NT2/D1 (cell line): ENCODE measurements at regions not wholly inside any gene's neighbourhood (a gene's known extent, or its start where the extent isn't known, plus 50 kb on each side); places are given as distances from the start of the nearest gene placed in this dataset.

ENCODE experiments used
- DNase-seq: peaks from one replicate; pipeline ENCODE4 v3.0.0-alpha.2; 2011; ENCODE audit warnings: low read depth, low spot score
- H3K27me3 ChIP-seq: 2 replicates; pipeline ENCODE4 v1.6.0; 2011; ENCODE audit warnings: mild to moderate bottlenecking; ENCODE audit not compliant: insufficient read length, insufficient read depth
- H3K36me3 ChIP-seq: 2 replicates; pipeline ENCODE4 v1.6.1; 2011; ENCODE audit warnings: mild to moderate bottlenecking, low read length, mixed read lengths; ENCODE audit not compliant: insufficient read depth, insufficient read length
- H3K4me1 ChIP-seq: 2 replicates; pipeline ENCODE4 v1.5.1; 2011; ENCODE audit not compliant: insufficient read depth, insufficient read length
- H3K4me3 ChIP-seq: 2 replicates; pipeline ENCODE4 v1.5.1; 2011; ENCODE audit warnings: low read depth; ENCODE audit not compliant: insufficient read length
- H3K9ac ChIP-seq: 2 replicates; pipeline ENCODE4 v1.6.0; 2011; ENCODE audit warnings: low read depth; ENCODE audit not compliant: insufficient read length
- H3K9me3 ChIP-seq: 2 replicates; pipeline ENCODE4 v1.5.1; 2011; ENCODE audit warnings: mild to moderate bottlenecking, low read length; ENCODE audit not compliant: insufficient read depth
- SUZ12 ChIP-seq: IDR thresholded peaks from 2 replicates; pipeline ENCODE4 v1.6.1; 2011; ENCODE audit not compliant: insufficient read length, insufficient read depth; ENCODE audit errors: extremely low read depth
- YY1 ChIP-seq: IDR thresholded peaks from 2 replicates; pipeline ENCODE4 v1.6.1; 2011; ENCODE audit not compliant: insufficient read length, insufficient read depth
- ZNF274 ChIP-seq: IDR thresholded peaks from 2 replicates; pipeline ENCODE4 v1.6.1; 2011; ENCODE audit warnings: mild to moderate bottlenecking, low read depth, low read length

GRCh38 chr13:74889321-74889720 lies 592.6 kb downstream of the TBC1D4 start:
- H3K9ac ChIP-seq, result no peak overlapping the region
- no peaks in the 10 kb centered on the region for H3K36me3 ChIP-seq
- TF ChIP-seq SUZ12 (no peak), YY1 (no peak), ZNF274 (no peak)
- no peaks in the 10 kb centered on the region for H3K9me3 ChIP-seq
- no peaks in the 10 kb centered on the region for H3K4me1 ChIP-seq
- H3K27me3 ChIP-seq, result no peaks in the 10 kb centered on the region
- H3K4me3 ChIP-seq, result no peak overlapping the region
- DNase-seq, result no peak

- H3K27me3 ChIP-seq, result no peaks in the 10 kb centered on the region
- no peak overlapping the region for H3K9ac ChIP-seq
- no peak for TF ChIP-seq YY1
- TF ChIP-seq SUZ12, result no peak
- no peak for TF ChIP-seq ZNF274
- no peaks in the 10 kb centered on the region for H3K36me3 ChIP-seq
- DNase-seq, result no peak
- no peaks in the 10 kb centered on the region for H3K9me3 ChIP-seq
- H3K4me1 ChIP-seq, result no peaks in the 10 kb centered on the region
- H3K4me3 ChIP-seq, result no peak overlapping the region
These were observed 595.5 kb downstream of the TBC1D4 start for GRCh38 chr13:74886502-74886901.

- no peak overlapping the region for H3K9ac ChIP-seq
- no peak for TF ChIP-seq YY1
- TF ChIP-seq SUZ12, result no peak
- no peak for TF ChIP-seq ZNF274
- H3K36me3 ChIP-seq, result no peaks in the 10 kb centered on the region
- no peaks in the 10 kb centered on the region for H3K9me3 ChIP-seq
- DNase-seq, result no peak
- no peaks in the 10 kb centered on the region for H3K27me3 ChIP-seq
- no peaks in the 10 kb centered on the region for H3K4me1 ChIP-seq
- H3K4me3 ChIP-seq, result no peak overlapping the region
These were observed 598.1 kb downstream of the TBC1D4 start for GRCh38 chr13:74883834-74884233.

GRCh38 chr13:74871369-74872070 lies 610.4 kb downstream of the TBC1D4 start:
- H3K4me1 ChIP-seq, result no peaks in the 10 kb centered on the region
- no peaks in the 10 kb centered on the region for H3K36me3 ChIP-seq
- H3K9ac ChIP-seq, result no peak overlapping the region
- H3K9me3 ChIP-seq, result no peaks in the 10 kb centered on the region; the same call in 1 of the 2 replicates
- TF ChIP-seq ZNF274 (no peak), SUZ12 (no peak), YY1 (no peak)
- DNase-seq, result no peak
- H3K4me3 ChIP-seq, result no peak overlapping the region
- no peaks in the 10 kb centered on the region for H3K27me3 ChIP-seq

GRCh38 chr13:74870865-74871264 lies 611.1 kb downstream of the TBC1D4 start:
- H3K4me1 ChIP-seq, result no peaks in the 10 kb centered on the region
- TF ChIP-seq SUZ12 (no peak), ZNF274 (no peak), YY1 (no peak)
- no peaks in the 10 kb centered on the region for H3K36me3 ChIP-seq
- H3K4me3 ChIP-seq, result no peak overlapping the region
- H3K9me3 ChIP-seq, result no peaks in the 10 kb centered on the region; the same call in 1 of the 2 replicates
- no peak for DNase-seq
- H3K9ac ChIP-seq, result no peak overlapping the region
- H3K27me3 ChIP-seq, result no peaks in the 10 kb centered on the region

GRCh38 chr13:74869846-74870245 lies 612.1 kb downstream of the TBC1D4 start:
- Histone ChIP-seq H3K27me3 (no peaks in the 10 kb centered on the region), H3K4me3 (no peak overlapping the region), H3K9me3 (no peaks in the 10 kb centered on the region; the same call in 1 of the 2 replicates), H3K36me3 (no peaks in the 10 kb centered on the region), H3K9ac (no peak overlapping the region), H3K4me1 (no peaks in the 10 kb centered on the region)
- no peak for DNase-seq
- TF ChIP-seq SUZ12, result no peak
- TF ChIP-seq YY1, result no peak
- TF ChIP-seq ZNF274, result no peak

GRCh38 chr13:74868049-74868448 lies 613.9 kb downstream of the TBC1D4 start:
- H3K9ac ChIP-seq, result no peak overlapping the region
- DNase-seq, result no peak
- TF ChIP-seq YY1, result no peak
- H3K27me3 ChIP-seq, result no peaks in the 10 kb centered on the region
- H3K36me3 ChIP-seq, result no peaks in the 10 kb centered on the region
- no peaks in the 10 kb centered on the region for H3K4me1 ChIP-seq
- H3K4me3 ChIP-seq, result no peak overlapping the region
- no peaks in the 10 kb centered on the region; the same call in 1 of the 2 replicates for H3K9me3 ChIP-seq

GRCh38 chr13:74867460-74867859 lies 614.5 kb downstream of the TBC1D4 start:
- H3K9me3 ChIP-seq, result no peaks in the 10 kb centered on the region; the same call in 1 of the 2 replicates
- DNase-seq, result no peak
- H3K9ac ChIP-seq, result no peak overlapping the region

More at GRCh38 chr13:74867460-74867859, 614.5 kb downstream of the TBC1D4 start:
- H3K4me1 ChIP-seq, result no peaks in the 10 kb centered on the region
- H3K36me3 ChIP-seq, result no peaks in the 10 kb centered on the region
- no peak for TF ChIP-seq YY1
- TF ChIP-seq SUZ12, result no peak
- TF ChIP-seq ZNF274, result no peak
- H3K27me3 ChIP-seq, result no peaks in the 10 kb centered on the region
- no peak overlapping the region for H3K4me3 ChIP-seq
